GM12878 (cell line): ENCODE measurements at regions not wholly inside any gene's neighbourhood (a gene's known extent, or its start where the extent isn't known, plus 50 kb on each side); places are given as distances from the start of the nearest gene placed in this dataset.

Experiments used
- ATAC-seq: fragments of 200-7000 bp; cut with Tn5 transposase; 3 replicates; pipeline ENCODE4 v1.9.1; 2020; ENCODE audit warnings: mild to moderate bottlenecking, moderate library complexity
- BruUV-seq: library from RNA; stranded (reverse); fragments of 400-500 nt; replicated peaks from 2 replicates; lab custom pipeline; 2021; lab: Mats Ljungman, UMichigan
- CTCF ChIA-PET: fragments of 300-600 bp; sonication (Branson Sonifier 250); formaldehyde crosslinking; extraction: SDS; loops from one replicate; lab custom pipeline; 2021; ENCODE audit warnings: inconsistent platforms; lab: Yijun Ruan, JAX
- POLR2A ChIA-PET: fragments of 350-600 bp; formaldehyde crosslinking; extraction: SDS; loops from one replicate; lab custom pipeline; 2021; ENCODE audit warnings: inconsistent platforms; lab: Charles Lee
- RAD21 ChIA-PET: fragments of 300-600 bp; sonication (Branson Sonifier 250); formaldehyde crosslinking; loops from one replicate; lab custom pipeline; 2023; ENCODE audit warnings: antibody characterized with exemption; ENCODE audit not compliant: unreplicated experiment; lab: Charles Lee
- SMC1A ChIA-PET: fragments of 300-600 bp; sonication (Branson Sonifier 250); formaldehyde crosslinking; loops from one replicate; lab custom pipeline; 2023; ENCODE audit not compliant: unreplicated experiment, uncharacterized antibody; lab: Charles Lee
- DNase-seq: peaks from one replicate; pipeline ENCODE4 v3.0.0-alpha.2; 2011; ENCODE audit warnings: low read depth, low spot score
- FAIRE-seq: peaks from 3 replicates; lab custom pipeline; 2011; peaks lifted over from hg19 to GRCh38; lab: Jason Lieb, UNC
- H2AFZ ChIP-seq: 2 replicates; pipeline ENCODE4 v1.6.0; 2011; ENCODE audit warnings: low read depth, low read length, control low read depth; ENCODE audit not compliant: control insufficient read depth
- H3K27ac ChIP-seq: 2 replicates; pipeline ENCODE4 v1.5.1; 2011; ENCODE audit warnings: control low read depth; ENCODE audit not compliant: control insufficient read depth, insufficient read depth
- H3K27me3 ChIP-seq, 2 experiments: replicated peaks in 1 of 2; 2 replicates each; pipeline versions ENCODE4 v1.6.0 to v1.6.1; 2011; ENCODE audit warnings: low read length in 1 of 2; ENCODE audit not compliant: control insufficient read depth in 2 of 2, insufficient read depth in 2 of 2
- H3K36me3 ChIP-seq, 2 experiments: 2 replicates each; pipeline ENCODE4 v1.5.1; 2011; ENCODE audit warnings: low read length in 1 of 2; ENCODE audit not compliant: control insufficient read depth in 2 of 2, insufficient read depth in 2 of 2
- H3K4me1 ChIP-seq: 2 replicates; pipeline ENCODE4 v1.6.1; 2011; ENCODE audit warnings: mild to moderate bottlenecking, low read length, moderate library complexity, mixed read lengths; ENCODE audit not compliant: control insufficient read depth, insufficient read depth
- H3K4me2 ChIP-seq: 2 replicates; pipeline ENCODE4 v1.6.0; 2011; ENCODE audit warnings: control low read depth; ENCODE audit not compliant: control insufficient read depth, insufficient read depth
- H3K4me3 ChIP-seq: fragments of 200-600 bp; sonication (generic); 2 replicates; pipeline ENCODE4 v1.5.1; 2016
- H3K79me2 ChIP-seq: 2 replicates; pipeline ENCODE4 v1.6.0; 2011; ENCODE audit warnings: low read length; ENCODE audit not compliant: control insufficient read depth, insufficient read depth
- H3K9ac ChIP-seq: 2 replicates; pipeline ENCODE4 v1.8.0; 2011; ENCODE audit warnings: low read length, control low read depth, mixed read lengths; ENCODE audit not compliant: control insufficient read depth, insufficient read depth
- H3K9me3 ChIP-seq: replicated peaks from 3 replicates; pipeline ENCODE4 v1.5.1; 2011; ENCODE audit warnings: mild to moderate bottlenecking, low read length; ENCODE audit not compliant: control insufficient read depth, insufficient read depth
- H4K20me1 ChIP-seq: 2 replicates; pipeline ENCODE4 v1.6.0; 2011; ENCODE audit not compliant: control insufficient read depth, insufficient read depth
- CREM ChIP-seq: IDR thresholded peaks from 2 replicates; pipeline ENCODE4 v1.6.1; 2014; ENCODE audit warnings: antibody characterized with exemption, low read depth
- DPF2 ChIP-seq: fragments of 450-650 bp; IDR thresholded peaks from 2 replicates; pipeline ENCODE4 v1.6.1; 2017; ENCODE audit warnings: mild to moderate bottlenecking
- EP300 ChIP-seq, 2 experiments: fragments of 150-350 bp in 1 of 2; IDR thresholded peaks; 2 replicates each; pipeline ENCODE4 v1.6.1; 2011 to 2012; ENCODE audit warnings: low read depth in 2 of 2, low read length in 2 of 2, borderline replicate concordance in 1 of 2, improper control_type of control experiment in 1 of 2, inconsistent platforms in 1 of 2; ENCODE audit not compliant: control insufficient read depth in 1 of 2
- NFIC ChIP-seq: IDR thresholded peaks from 2 replicates; pipeline ENCODE4 v1.6.1; 2012; ENCODE audit warnings: low read depth, mild to moderate bottlenecking, inconsistent platforms, low read length, moderate library complexity
- RELA ChIP-seq: fragments of 450-650 bp; IDR thresholded peaks from 2 replicates; pipeline ENCODE4 v1.8.0; 2014; ENCODE audit warnings: borderline replicate concordance; ENCODE audit not compliant: partially characterized antibody
- STAT1 ChIP-seq: fragments of 450-650 bp; conservative IDR thresholded peaks from 2 replicates; pipeline ENCODE4 v1.6.1; 2014; ENCODE audit warnings: antibody characterized with exemption, mild to moderate bottlenecking
- STAT3 ChIP-seq: IDR thresholded peaks from 2 replicates; pipeline ENCODE4 v1.6.1; 2011; ENCODE audit warnings: low read depth, low read length, improper control_type of control experiment
- WGBS: methylation state at CpG from one replicate; pipeline ENCODE4 v1.1.6; 2016; ENCODE audit warnings: low lambda C conversion rate; ENCODE audit not compliant: insufficient replicate concordance, insufficient coverage; ENCODE audit errors: missing lambda C conversion rate; 5-methylcytosine and 5-hydroxymethylcytosine counted together
- in situ Hi-C: fragments of 300-500 bp; cut with MboI; formaldehyde crosslinking; loops from 9 replicates; pipeline ENCODE4 v1.14.3; 2018; ENCODE audit warnings: mixed read lengths
- intact Hi-C: fragments of 100-400 bp; cut with micrococcal nuclease; formaldehyde crosslinking; loops from one replicate; pipeline ENCODE4 v1.14.2; 2022; ENCODE audit not compliant: unreplicated experiment
- TF ChIP-seq, protein P1 (sequence below): fragments of 150-350 bp; IDR thresholded peaks from 2 replicates; pipeline ENCODE4 v1.6.1; 2014; ENCODE audit warnings: mild to moderate bottlenecking, low read depth, low read length
- TF ChIP-seq, protein P2 (sequence below): fragments of 450-650 bp; IDR thresholded peaks from 2 replicates; pipeline ENCODE4 v1.6.1; 2017; ENCODE audit warnings: mild to moderate bottlenecking

DNA sequence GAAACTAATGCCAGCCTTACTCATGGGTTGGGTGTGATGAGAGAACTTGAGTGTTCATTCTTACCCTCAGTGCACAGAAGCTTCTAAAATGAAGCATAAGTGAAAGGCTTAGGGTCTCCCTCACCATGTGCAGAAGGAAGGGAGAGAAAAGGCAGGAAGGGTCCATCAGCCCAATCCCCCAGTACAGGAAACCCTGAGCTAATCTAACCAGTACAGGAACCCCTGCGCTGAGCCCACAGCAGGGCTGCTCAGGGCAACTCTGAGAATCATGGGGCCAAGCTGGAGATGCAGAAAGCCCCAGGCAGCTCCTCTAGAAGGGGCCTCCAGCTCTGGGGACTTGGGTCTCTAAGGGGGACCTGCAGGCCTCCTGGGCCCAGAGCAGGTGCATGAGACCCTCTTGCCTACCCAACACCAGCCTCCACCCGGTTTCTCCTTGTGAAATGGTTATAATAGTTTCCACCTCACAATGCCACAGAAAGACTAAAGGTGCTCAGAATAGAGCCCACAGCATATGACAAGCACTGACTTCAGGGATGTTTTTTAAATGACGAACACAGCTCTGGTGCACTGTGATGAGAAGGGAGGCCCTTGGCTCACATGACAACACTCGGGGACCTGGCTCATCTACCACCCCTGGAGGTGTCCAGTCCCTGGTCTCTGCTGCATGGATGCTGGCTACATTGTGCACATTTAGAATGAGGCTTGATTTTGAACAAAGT, 190.1 kb downstream of the ACTL7B start:
- WGBS, result 7% methylated on average over 4 of the region's 4 CpGs
- no peak for DNase-seq
- FAIRE-seq, result no peak
- H4K20me1 ChIP-seq, result no peaks in the 10 kb centered on the region
- no TSS peak for BruUV-seq
- H2AFZ ChIP-seq, result no peak overlapping the region
- POLR2A ChIA-PET, result no interaction called here
- H3K79me2 ChIP-seq, result no peaks in the 10 kb centered on the region
- H3K36me3 ChIP-seq, result no peaks in the 10 kb centered on the region
- H3K4me1 ChIP-seq, result no peaks in the 10 kb centered on the region
- H3K4me2 ChIP-seq, result no peak overlapping the region
- no peak for TF ChIP-seq EP300 (IDR thresholded peaks at IDR 0.05; ENCODE audit: borderline replicate concordance in 1 of 2, control insufficient read depth in 1 of 2, low read depth in 2 of 2, low read length in 2 of 2)
- no peak for TF ChIP-seq STAT1
- TF ChIP-seq STAT3, result no peak
- no peak for TF ChIP-seq CREM
- TF ChIP-seq DPF2, result no peak
- TF ChIP-seq, protein P1, sequence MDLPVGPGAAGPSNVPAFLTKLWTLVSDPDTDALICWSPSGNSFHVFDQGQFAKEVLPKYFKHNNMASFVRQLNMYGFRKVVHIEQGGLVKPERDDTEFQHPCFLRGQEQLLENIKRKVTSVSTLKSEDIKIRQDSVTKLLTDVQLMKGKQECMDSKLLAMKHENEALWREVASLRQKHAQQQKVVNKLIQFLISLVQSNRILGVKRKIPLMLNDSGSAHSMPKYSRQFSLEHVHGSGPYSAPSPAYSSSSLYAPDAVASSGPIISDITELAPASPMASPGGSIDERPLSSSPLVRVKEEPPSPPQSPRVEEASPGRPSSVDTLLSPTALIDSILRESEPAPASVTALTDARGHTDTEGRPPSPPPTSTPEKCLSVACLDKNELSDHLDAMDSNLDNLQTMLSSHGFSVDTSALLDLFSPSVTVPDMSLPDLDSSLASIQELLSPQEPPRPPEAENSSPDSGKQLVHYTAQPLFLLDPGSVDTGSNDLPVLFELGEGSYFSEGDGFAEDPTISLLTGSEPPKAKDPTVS, result no peak
- TF ChIP-seq NFIC, result no peak
- TF ChIP-seq, protein P2, sequence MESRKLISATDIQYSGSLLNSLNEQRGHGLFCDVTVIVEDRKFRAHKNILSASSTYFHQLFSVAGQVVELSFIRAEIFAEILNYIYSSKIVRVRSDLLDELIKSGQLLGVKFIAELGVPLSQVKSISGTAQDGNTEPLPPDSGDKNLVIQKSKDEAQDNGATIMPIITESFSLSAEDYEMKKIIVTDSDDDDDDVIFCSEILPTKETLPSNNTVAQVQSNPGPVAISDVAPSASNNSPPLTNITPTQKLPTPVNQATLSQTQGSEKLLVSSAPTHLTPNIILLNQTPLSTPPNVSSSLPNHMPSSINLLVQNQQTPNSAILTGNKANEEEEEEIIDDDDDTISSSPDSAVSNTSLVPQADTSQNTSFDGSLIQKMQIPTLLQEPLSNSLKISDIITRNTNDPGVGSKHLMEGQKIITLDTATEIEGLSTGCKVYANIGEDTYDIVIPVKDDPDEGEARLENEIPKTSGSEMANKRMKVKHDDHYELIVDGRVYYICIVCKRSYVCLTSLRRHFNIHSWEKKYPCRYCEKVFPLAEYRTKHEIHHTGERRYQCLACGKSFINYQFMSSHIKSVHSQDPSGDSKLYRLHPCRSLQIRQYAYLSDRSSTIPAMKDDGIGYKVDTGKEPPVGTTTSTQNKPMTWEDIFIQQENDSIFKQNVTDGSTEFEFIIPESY, result no peak
- no peak for TF ChIP-seq RELA
- SMC1A ChIA-PET, result no interaction called here
- intact Hi-C loops (no loop called here), in situ Hi-C loops (no loop called here)
- no peak for ATAC-seq
- RAD21 ChIA-PET, result no interaction called here
- H3K4me3 ChIP-seq, result no peak overlapping the region
- no peak overlapping the region for H3K27ac ChIP-seq
- no peak overlapping the region for H3K9ac ChIP-seq
- CTCF ChIA-PET, result no interaction called here
- no peaks in the 10 kb centered on the region; a peak in 1 of 4 replicates for H3K27me3 ChIP-seq
- no peaks in the 10 kb centered on the region for H3K9me3 ChIP-seq
